ENCODE measurements at regions not wholly inside any gene's neighbourhood (a gene's known extent, or its start where the extent isn't known, plus 50 kb on each side); places are given as distances from the start of the nearest gene placed in this dataset.

DNA sequence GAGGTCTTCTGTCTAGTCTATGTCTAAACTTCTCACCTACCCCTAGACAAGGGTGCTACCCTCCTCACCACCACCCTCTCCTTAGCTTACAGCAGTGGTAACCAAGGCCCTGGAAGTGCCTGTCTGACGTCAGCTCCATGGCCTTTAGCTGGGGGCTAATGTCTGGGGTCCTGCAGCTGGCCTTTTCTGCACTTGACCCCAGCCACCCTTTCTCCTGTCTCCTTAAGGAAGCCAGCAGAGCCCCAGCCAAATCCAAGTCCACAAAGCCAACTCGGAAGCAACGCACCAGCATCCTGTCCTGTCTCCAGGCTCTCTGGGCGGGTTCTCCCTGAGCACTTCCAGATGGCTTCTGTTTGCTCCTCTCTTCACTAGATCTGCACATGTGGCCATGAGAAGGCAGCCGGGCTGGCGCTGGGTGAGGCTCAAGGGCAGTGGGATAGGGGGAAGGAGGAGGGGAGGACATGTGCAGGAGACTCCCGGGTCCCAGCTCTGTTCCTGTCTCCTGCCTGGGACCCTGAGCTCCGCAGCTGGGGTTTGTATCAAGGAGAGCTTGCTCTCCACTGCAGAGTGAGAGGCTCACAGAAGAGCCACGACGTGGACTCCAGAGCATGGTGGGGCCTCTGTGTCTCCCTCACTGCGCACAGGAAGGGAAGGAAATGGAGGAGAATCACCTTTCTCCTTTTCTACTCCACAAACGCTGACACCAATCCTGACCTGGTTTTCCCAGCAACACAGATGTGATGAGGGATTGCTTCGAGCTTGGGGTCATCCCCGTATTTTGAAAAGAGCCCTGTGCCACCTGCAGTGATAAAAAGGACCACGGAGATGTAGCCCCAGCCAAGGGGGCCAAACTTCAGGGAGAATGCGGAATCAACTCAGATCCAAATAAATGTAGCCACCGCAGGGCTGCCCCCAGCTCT lies 204.2 kb downstream of the USP12 start:
- no peak for DNase-seq (ENCODE audit: low read depth in 2 of 2)

DNA sequence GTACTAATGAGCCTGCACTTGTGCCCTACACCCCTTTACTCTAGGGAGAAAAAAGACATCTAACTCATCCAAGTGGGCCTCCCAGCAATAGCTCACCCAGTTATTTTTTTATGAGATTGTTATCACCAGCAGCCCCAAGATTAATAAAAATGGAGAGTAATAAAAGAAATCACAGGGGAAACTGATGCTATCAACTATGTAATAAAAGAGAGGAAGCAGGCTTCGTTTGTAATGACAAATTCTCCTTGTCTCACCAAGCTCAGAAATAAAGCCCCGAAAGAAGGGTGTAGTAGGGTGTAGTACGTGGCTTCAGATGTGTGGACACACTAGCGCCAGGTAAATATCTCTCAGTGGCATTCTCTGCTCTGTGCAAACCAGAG lies 204.9 kb downstream of the USP12 start:
- DNase-seq (ENCODE audit: low read depth in 2 of 2) = no peak

DNA sequence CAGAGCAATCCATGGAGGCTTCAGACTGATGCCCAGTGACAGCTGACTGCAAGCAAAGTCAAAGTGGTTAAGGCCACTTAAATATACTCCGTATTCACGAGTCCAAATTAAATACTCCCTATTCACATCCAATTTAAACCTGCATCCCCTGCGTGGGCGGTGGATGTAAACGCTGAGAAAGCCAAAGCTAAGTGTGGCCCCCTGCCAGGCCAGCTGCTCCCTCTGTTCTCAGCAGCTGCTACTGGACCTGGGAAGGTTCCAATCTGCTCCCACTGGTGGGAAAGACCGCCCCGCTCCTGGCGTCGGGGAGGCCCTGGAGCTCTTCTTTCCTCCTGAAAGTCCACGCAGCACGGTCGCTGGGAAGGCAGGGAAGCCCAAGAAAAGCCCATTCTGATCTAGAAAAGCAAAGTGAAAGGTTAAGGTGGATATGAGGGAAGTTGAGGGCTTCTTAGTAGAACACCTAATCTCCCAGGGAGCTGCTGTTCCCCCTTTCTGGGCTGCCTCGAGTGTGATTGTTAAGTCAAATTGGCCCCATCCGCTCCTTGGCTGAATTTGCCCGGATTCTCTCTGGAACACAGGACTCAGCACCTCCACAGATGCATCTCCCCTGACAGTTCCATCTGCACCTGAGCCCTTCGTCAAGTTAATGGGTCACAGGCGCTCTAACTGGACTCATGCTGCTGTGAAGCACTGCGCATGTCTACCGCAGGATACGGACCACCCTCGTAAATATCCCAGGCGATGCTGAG lies 205.5 kb downstream of the USP12 start:
- DNase-seq (ENCODE audit: low read depth in 2 of 2) = no peak

DNA sequence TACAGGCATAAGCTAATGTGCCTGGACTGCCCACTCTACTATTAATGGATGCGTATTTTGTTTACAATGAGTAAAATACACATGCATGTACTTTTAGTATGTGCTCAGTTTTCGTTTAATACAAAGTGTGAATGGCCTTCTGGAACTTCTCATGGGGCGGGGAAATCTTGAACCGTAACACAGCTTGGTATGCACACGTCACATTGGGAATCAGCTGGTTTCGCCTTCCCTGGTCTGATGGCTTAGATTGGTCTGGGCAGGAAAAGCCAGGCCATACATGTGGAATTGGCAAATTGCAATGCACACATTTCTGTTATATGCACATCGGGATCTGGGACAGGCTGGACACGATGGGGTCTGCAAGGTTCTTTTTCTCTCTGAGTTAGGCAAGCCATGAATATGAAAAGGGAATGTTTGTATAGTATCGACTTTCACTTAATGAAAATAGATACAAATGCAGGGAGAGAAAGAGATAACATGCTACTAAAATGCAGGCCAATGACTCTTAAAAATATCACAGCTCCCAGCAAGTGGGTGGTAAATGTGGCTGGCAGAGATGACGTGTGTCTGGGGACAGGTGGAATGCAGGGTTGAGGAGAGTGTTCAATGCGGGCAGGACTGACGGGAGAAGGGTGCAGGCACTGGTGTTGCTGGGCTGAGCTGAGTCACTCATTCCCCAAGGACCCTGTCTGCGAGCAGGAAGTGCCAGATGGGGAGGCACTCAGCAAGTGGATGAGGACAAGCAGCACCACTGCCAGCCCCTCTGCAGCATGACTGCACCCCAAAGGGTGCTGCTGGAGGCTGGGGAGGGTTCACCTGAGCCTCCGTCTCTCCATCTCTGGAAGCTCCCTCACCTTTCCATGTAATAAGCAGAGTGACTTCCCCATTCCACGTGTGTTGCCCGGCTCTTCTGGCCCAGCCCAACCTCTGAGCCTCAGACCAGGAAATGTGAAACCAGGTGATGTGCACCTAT lies 204.0 kb upstream of the GPR12 start:
- no peak for DNase-seq (ENCODE audit: low read depth in 2 of 2)

DNA sequence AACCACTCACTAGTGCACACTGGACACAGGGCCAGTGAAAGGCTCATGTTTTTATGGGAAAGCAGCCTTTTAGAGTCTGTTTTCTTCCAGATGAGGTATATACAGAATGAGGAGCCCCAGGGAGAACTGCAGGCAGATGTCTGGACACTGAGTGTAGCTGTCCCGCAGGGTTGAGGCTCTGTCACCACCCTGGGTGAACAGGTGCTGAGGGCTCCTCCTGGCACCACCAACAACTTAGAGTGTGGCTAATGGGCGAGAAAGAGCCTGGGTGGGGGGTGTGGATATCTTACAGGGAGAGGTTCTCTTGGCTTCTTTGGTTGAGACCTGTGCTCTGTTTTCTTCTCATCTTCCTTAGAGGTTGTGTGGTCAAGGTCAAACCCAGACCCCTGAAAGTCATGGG lies 202.1 kb upstream of the GPR12 start:
- no peak for DNase-seq (ENCODE audit: low read depth in 2 of 2)

DNA sequence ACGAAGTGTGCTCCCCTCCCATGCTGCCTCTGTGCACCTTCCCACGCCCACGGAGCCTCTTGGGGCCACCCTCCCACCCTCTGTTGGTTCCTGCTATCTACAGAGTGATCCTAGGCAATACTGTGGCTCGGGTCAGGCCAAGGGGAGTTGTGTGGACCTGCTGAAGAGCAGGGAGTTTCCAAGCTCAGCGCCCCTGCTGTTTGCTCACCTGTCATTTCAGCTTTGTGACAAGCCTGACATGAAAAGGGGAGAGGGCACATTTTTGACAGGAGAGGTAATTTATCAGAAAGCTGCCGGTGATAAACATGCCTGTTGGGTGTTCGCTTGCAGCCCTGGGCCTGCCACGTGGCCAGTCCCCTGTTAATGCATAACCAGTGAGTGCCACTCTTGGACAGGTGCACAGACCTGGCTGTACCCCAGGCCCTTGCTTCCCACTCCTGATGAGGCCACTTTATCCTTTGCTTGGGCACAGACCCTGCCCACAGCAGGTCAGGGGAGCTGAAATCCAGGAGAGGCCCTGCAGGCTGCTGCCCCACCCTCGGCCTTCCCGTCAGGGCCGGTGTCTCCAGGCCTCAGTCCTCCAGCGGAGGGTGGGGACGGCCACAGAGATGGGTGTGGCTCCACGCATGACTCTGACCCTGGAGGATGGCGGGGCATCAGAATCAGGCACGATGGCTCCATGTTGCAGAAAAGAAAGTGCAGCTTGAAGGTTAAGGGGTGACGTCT lies 201.5 kb upstream of the GPR12 start:
- no peak for DNase-seq (ENCODE audit: low read depth in 2 of 2)

DNA sequence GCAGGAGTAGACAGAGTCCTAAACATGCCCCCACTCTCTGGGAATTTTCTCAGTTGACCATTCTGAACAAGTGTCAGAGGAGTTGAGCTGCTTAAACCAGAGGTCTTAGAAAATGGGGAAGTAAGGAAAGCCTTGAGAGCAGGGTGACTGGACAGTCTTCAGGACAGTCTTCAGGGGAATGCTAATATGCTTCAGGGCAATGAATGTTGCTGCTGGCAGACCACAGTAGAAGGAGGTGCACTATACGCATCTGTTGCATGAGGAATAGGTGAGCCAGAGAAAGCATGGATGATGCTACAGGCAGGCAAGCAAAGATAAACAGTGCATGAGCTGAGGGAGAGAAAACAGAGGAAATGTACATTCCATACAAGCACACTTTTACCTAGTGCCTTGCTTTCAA lies 196.6 kb upstream of the GPR12 start:
- DNase-seq (ENCODE audit: low read depth in 2 of 2) = no peak

DNA sequence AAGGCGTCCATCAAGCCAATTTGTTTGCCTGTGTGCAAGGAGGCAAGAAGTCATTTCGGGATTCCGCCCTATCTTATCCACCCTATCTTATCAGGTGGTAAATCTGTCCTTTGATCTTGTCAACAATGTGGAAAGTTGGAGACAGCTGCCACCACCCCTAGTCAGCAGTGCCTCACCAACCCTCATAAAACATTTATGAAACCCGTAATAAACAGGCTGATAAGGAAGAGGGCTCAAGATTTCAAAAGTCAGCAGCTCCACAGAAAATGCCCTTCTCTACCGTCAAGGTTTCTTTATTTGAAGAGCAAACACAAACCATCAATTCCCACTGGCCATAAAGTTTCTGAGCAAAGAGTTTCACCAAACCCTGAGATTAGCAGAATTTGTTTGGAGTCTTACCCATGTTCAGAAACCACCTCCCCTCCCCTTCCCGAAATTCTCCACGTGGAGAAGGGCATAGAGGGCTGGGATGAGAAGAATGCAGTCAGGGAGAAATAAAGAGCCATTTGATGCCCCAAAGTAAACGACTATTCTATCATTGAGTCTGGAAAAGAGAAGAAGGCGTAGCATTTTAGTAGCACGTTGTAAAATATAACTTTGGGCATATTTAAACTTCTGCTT lies 196.0 kb upstream of the GPR12 start:
- DNase-seq (ENCODE audit: low read depth in 2 of 2) = no peak

DNA sequence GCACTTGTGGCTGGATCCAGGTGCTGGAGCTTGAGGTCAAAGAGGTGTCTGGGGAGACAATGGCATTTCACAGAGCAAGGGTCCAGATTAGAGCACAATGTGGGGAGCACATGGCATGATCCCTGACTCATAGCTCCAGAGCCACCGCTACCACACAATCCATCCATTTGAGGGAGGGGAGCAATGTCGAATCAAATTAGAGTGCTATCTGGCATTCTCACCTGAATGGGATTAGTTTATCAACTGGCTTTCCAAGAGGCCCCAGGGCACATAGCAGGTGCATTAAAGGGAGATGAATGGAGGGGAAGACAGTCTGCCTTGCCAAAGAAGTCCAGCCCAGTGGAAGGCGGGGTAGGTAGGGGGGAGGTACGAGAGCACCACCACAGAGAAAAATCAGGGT lies 194.4 kb upstream of the GPR12 start:
- no peak for DNase-seq (ENCODE audit: low read depth in 2 of 2)

DNA sequence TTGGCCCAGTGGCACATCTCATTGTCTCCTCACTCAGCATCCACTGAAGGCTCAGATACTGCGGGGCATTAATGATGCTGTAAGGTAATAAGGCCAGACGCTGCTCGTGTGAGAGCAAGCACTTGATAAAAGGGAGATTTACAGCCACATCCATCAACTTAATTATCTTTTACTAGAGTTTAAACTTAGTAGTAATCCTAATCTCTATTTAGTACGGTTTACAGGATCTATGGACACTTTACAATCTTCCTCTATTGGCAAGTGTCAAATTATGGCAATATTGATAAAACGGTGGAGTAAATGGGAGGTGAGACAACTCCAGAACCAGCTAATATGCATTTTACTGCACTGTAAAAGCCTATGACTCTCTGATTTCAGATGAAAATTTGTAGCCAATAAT lies 192.7 kb upstream of the GPR12 start:
- DNase-seq (ENCODE audit: low read depth in 2 of 2) = no peak

DNA sequence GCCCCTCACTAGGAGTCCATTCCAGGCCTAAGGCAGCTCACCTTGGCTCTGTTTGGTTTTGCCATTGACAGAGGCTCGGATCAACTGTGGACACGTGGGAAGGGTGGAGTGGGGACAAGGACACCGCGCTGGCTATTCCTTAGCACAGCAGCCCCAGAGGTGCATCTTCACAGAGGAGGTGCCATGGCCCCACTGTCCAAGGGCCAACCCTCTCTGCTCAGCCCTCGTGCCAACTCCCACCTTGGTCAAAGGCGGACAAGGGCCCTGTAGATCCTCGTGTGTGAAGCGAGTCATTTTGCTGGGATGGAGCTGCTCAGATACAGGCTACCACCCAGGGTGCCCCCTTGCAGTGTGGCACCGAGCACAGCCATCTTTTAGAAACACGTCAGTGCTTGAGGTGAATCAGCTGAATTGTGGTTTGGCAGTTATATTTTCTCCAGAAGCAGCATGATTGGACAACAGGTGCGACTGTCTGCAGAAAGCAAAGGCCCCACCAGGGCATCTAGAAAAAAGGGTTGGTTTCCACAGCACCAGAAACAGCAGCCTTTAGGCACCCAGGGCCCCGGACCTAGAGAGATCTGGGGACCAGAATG lies 192.1 kb upstream of the GPR12 start:
- DNase-seq (ENCODE audit: low read depth in 2 of 2) = no peak

DNA sequence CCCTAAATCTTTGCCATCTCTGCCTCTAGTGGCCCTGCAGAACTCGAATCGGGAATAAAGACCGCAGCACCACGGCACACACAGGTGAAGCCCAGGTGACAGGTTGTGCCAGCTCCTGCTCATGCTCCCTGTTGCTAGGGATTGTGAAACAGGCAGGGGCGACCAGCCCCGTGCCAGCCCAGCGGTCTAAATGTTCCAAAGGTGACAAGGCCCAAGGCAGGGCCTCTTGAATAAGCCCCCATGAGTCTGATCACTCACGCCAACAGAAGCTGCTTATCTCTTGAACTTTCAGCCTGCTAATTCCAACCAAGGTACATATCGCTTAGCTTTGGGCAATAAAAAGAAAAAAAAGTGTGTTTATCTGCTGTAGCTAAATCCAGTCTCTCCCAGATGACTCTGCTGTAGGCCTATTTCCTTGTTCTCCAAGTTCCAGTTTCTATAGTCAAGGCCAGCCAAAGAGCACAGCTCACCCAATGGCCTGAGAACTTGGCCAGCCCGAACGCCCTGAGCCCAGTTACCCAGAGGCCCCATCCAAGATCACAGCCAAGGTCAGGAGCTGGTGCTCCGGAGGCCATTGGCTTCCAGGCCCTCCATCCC lies 191.1 kb upstream of the GPR12 start:
- no peak for DNase-seq (ENCODE audit: low read depth in 2 of 2)

DNA sequence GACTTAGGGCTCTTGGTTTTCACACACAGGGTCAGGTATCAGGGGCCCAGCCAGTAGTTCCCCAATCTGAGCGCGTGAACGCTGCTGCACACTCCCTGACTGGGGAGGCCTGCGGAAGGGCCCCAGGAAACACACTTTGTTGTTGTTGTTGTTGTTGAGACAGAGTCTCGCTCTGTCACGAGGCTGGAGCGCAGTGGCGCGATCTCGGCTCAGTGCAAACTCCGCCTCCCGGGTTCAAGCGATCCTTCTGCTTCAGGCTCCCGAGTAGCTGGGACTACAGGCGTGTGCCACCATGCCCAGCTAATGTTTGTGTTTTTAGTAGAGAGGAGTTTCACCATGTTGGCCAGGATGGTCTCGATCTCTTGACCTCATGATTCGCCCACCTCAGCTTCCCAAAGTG lies 190.4 kb upstream of the GPR12 start:
- no peak for DNase-seq (ENCODE audit: low read depth in 2 of 2)

DNA sequence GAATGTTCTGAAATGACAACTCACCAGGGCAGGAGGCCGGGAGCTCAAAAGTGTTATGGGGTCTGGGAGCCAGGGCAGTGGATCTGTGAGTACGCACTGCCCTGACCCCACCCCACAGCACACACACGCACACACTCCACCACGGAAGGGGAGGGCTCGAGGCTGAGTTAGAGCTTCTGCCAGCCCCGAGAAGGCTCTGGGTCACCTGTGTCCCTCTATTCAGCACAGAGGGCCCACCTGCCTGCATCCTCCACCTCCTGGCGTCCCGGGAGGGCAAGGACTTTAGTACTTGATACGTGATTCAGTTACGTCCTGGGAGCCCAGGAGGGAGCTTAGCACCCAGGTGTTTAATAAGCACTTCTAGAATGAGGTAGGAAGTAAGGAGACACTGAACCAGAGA lies 190.0 kb upstream of the GPR12 start:
- no peak for DNase-seq (ENCODE audit: low read depth in 2 of 2)

DNA sequence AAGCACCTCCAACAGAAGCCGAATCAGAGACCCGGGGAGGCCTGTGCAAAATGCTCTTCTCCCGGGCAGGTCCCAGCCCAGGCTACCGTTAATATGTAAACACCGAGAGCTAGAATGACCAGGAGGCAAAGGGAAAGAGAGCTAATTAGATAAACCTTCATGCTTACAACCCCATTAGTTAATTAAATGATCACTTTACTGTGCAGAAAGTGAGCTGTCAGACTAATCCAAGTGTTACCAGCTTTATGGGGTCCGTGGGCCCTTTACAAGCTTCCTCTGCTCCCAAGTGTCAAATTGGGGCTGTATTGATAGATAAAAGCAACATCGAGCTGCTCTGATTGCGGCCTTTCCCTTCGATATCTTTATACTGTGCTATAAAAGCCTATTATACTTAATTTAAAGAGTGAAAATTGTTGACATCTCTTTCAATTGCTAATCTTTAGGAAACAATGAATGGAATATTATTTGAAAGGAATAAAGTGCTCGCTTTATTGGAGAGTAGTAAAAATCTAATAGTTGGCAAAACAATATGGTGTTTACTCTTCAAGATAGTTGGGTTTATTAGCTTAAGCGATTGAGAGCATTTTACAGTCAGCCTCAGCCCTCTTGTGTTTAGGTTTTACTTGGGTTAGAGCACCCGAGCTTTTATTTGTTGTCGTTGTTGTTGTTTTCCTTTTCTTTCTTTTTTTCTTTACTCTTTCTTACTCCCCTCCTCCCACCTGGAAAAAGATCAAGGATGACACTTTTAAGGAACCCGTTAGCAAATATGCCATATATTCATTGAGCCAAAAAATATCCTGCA lies 189.3 kb upstream of the GPR12 start:
- no peak for DNase-seq (ENCODE audit: low read depth in 2 of 2)

DNA sequence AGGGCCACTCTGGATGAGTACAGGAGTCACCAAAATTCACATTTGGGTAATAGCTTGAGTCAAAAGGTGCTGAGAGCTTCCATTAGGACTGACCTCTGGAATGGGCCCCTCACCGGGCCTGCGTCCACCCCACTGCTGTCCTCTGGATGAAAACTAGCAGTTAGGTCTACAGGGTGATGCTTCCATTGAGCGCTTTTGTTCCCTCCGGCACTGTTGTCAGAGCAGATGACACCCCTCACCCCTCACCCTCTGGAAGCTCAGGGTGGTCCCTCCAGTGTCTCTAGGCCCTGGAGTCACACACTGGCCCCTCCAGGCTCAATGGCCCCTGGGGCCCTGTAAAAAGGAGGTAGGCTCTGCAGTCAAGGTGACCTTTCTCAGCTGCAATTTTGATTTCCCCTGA lies 187.8 kb upstream of the GPR12 start:
- no peak for DNase-seq (ENCODE audit: low read depth in 2 of 2)

DNA sequence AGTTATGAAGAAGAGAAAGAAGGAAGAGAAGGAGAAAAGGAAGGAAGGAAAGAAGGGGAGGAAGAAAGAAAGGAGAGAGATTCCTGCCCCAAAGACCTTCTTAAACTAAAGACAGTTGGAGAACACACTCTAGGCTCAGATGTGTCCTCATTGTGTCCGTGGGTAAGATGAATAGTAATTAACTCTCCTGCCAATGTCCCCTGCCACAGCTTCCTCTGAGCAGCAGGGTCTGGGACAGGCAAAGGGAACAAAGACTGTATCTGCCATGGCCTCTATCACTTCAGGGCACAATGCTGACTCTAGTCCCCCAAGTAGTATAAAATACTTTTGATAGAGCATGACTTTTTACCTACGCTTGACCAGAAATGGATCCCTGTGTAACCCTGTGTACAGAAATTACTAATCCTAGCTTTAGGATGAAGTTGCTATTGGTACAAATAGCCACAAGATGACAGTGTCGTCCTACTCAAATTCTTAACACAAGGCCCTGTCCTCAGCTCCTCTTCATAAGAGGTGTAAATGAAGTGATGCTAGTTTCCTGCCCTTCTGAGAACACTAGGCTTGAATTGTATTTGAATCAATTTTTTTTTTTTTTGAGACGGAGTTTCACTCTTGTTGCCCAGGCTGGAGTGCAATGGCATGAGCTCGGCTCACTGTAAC lies 186.2 kb upstream of the GPR12 start:
- DNase-seq (ENCODE audit: low read depth in 2 of 2) = peak; percentile 59 to 71

DNA sequence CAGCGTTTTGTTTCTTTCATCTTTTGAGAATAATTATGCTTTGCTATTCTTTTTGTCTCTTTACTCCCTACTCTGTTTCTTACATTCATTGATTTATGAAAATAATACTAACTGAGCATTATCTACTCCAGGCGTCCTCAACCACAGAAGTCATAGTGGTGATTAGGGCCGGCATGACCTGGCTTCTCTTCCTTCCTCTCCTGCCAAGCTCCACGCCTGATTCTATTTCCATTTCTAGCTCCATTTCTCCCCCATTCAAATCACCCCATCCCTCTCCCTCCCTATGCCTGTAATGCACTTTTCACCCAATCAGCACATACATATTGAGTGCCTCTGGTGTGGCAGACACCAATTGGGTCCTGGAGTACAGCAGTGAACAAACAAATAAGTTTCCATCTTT lies 183.2 kb upstream of the GPR12 start:
- no peak for DNase-seq (ENCODE audit: low read depth in 2 of 2)

DNA sequence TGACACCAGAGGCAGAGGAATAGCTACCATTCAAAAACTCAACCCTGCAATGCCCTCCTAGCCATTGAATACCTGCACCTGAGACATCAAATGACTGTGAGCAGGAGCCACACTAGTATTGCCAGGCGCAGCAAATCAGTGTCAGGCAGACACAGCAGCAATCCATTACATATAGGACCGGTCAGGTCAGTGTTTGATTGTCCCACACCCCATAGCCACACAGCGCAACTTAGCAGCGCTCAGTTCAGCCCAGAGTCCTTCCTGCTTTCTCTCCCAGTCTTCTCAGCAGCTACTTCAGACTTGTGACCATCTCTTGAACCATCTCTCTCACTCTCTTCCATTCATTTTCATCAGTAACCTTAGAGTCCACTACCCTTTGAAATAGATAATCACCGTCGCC lies 181.6 kb upstream of the GPR12 start:
- DNase-seq (ENCODE audit: low read depth in 2 of 2) = no peak
